Gastrocnemius medialis (tissue), 4 donors: ENCODE measurements at regions not wholly inside any gene's neighbourhood (a gene's known extent, or its start where the extent isn't known, plus 50 kb on each side); places are given as distances from the start of the nearest gene placed in this dataset.

Experiments
- ATAC-seq, 2 donors: fragments of 150-250 bp; one replicate each; pipeline ENCODE4 v1.9.1; 2016
- DNase-seq, 2 donors: peaks; one replicate each; pipeline ENCODE4 v3.0.0-alpha.2; 2019
- H3K27ac ChIP-seq, 4 donors: fragments of 200-600 bp; sonication (generic); 1 replicate in 1 of 4; 2 replicates in 3 of 4; pipeline ENCODE4 v1.5.1; 2016 to 2018; ENCODE audit warnings: mild to moderate bottlenecking in 2 of 4, moderate library complexity in 1 of 4
- H3K27me3 ChIP-seq, 3 donors: fragments of 200-600 bp; sonication (generic) in 2 of 3; 1 replicate in 1 of 3; 2 replicates in 2 of 3; pipeline versions ENCODE4 v1.5.1 to v1.6.0; 2016 to 2019; ENCODE audit warnings: mild to moderate bottlenecking in 1 of 3, moderate library complexity in 1 of 3
- H3K36me3 ChIP-seq, 2 donors: fragments of 200-600 bp; sonication (generic) in 1 of 2; one replicate each; pipeline ENCODE4 v1.5.1; 2017 to 2018
- H3K4me1 ChIP-seq, 2 donors: fragments of 200-600 bp; sonication (generic) in 1 of 2; one replicate each; pipeline ENCODE4 v1.5.1; 2016 to 2017; ENCODE audit warnings: mild to moderate bottlenecking in 2 of 2
- H3K4me3 ChIP-seq, 4 donors: fragments of 200-600 bp; sonication (generic) in 3 of 4; 1 replicate in 1 of 4; 2 replicates in 3 of 4; pipeline ENCODE4 v1.5.1; 2016 to 2019; ENCODE audit warnings: mild to moderate bottlenecking in 2 of 4
- H3K9me3 ChIP-seq, 3 donors: fragments of 200-600 bp; sonication (generic) in 2 of 3; 1 replicate in 1 of 3; 2 replicates in 2 of 3; pipeline ENCODE4 v1.5.1; 2016 to 2019
- POLR2A ChIP-seq, 2 donors: fragments of 450-650 bp; IDR thresholded peaks; one replicate each; pipeline ENCODE4 v1.6.1; 2017; ENCODE audit warnings: antibody characterized with exemption in 2 of 2, mild to moderate bottlenecking in 2 of 2, moderate library complexity in 2 of 2
- in situ Hi-C, 4 donors: fragments of 200-750 bp; cut with MboI; loops; one replicate each; pipeline versions ENCODE4 v1.15.0 to v1.8.0; 2017; ENCODE audit warnings: low sequenced_read_pairs in 4 of 4
- intact Hi-C: fragments of 100-400 bp; cut with DNase I; formaldehyde crosslinking; loops from one replicate; pipeline ENCODE4 v1.15.1; 2023; ENCODE audit warnings: low total_unique reads
- TF ChIP-seq, protein P1 (sequence below), 5 experiments: fragments of 450-650 bp in 3 of 5; fragments of 200-600 bp in 2 of 5; sonication (generic) in 2 of 5; IDR thresholded peaks in 4 of 5; conservative IDR thresholded peaks in 1 of 5; 1 replicate in 4 of 5; 2 replicates in 1 of 5; pipeline ENCODE4 v1.5.1; 2016 to 2019; ENCODE audit warnings: antibody characterized with exemption in 5 of 5, mild to moderate bottlenecking in 3 of 5, moderate library complexity in 3 of 5

DNA sequence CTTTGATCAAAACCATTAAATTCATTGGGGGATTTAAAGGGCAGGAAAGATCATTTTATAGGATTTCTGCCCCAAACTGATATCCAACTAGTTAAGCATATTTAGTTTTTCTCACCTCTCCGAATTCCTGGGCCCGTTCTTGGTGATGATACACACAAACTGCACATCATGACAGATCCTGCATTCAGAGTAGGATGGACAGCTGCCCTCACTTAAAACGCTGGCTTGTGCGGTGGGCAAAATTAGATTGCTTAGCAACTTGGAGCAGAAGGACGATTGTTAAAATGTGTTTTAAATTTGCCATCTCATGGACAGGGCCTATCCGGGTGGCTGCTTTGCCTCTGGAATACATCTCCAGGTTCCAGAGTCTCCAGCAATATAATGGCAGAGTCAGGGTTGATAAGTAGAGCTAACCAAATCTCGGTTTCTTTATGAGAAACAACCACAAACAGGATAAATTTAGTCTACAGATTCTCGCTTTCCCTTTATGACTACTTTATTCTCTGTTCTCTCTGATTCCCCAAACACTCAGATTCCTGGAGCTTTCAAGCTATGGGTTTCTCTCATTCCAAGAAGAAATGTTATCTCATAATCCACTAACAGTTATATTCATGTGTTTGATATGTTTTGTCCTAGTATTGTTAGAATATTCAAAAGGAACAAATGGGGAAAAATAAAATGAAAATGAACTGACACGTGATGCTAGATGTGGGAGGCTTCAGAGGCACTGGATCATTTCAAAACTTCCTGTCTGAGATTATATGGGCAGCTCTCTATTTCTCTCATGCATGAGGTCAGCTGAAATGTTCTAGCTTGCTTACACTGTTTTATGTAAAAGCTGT is 1014.1 kb upstream of the SEMA6D start:
- ATAC-seq (no peak), DNase-seq (no peak)
- H3K36me3 ChIP-seq, result no peaks in the 10 kb centered on the region
- TF ChIP-seq, protein P1, sequence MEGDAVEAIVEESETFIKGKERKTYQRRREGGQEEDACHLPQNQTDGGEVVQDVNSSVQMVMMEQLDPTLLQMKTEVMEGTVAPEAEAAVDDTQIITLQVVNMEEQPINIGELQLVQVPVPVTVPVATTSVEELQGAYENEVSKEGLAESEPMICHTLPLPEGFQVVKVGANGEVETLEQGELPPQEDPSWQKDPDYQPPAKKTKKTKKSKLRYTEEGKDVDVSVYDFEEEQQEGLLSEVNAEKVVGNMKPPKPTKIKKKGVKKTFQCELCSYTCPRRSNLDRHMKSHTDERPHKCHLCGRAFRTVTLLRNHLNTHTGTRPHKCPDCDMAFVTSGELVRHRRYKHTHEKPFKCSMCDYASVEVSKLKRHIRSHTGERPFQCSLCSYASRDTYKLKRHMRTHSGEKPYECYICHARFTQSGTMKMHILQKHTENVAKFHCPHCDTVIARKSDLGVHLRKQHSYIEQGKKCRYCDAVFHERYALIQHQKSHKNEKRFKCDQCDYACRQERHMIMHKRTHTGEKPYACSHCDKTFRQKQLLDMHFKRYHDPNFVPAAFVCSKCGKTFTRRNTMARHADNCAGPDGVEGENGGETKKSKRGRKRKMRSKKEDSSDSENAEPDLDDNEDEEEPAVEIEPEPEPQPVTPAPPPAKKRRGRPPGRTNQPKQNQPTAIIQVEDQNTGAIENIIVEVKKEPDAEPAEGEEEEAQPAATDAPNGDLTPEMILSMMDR (IDR thresholded peaks at IDR 0.05 in 4 of 5, conservative IDR thresholded peaks at IDR 0.05 in 1 of 5), result no peak
- no peak for TF ChIP-seq POLR2A (IDR thresholded peaks at IDR 0.05)
- H3K27me3 ChIP-seq, result no peaks in the 10 kb centered on the region
- H3K27ac ChIP-seq, result no peak overlapping the region
- intact Hi-C loops, result no loop called here
- in situ Hi-C loops, result no loop called here
- H3K9me3 ChIP-seq, result no peaks in the 10 kb centered on the region
- H3K4me1 ChIP-seq, result no peaks in the 10 kb centered on the region
- H3K4me3 ChIP-seq, result no peak overlapping the region

DNA sequence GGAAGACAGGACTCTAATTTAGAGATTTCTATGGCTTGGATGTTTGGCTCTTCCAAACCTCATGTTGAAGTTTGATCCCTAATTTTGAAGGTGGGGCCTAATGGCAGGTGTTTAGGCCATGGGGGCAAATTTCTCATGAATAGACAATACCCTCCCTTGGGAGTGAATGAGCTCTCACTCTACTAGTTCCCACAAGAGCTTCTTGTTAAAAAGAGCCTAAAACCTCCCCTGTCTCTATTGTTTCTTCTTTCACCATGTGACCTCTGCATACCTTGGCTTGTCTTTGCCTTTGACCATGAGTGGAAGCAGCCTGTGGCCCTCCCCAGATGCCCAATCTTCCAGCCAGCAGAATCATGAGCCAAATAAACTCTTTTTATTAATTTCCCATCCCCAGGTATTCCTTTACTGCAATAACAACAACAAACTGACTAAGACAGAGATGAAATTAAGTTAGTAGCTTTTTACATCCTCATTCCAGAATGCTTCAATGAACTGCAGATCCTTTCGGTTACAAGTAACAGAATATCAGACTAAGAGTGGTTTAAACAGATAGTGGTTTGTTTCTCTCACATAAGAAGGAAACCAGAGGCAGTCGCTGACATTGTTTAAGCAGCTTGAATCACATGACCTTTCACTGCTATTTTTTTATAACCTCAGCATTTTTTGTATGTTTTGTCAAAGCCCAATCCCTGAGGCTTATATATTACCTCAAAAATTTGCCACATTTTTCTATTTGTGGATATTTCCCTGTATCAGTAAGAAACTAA is 1013.3 kb upstream of the SEMA6D start:
- intact Hi-C loops, result no loop called here
- Histone ChIP-seq H3K4me3 (no peak overlapping the region), H3K27ac (no peak overlapping the region), H3K9me3 (no peaks in the 10 kb centered on the region), H3K27me3 (no peaks in the 10 kb centered on the region), H3K36me3 (no peaks in the 10 kb centered on the region), H3K4me1 (no peaks in the 10 kb centered on the region)
- in situ Hi-C loops, result no loop called here
- ATAC-seq (no peak), DNase-seq (no peak)
- no peak for TF ChIP-seq POLR2A (IDR thresholded peaks at IDR 0.05)
- TF ChIP-seq, protein P1 (IDR thresholded peaks at IDR 0.05 in 4 of 5, conservative IDR thresholded peaks at IDR 0.05 in 1 of 5), result no peak

DNA sequence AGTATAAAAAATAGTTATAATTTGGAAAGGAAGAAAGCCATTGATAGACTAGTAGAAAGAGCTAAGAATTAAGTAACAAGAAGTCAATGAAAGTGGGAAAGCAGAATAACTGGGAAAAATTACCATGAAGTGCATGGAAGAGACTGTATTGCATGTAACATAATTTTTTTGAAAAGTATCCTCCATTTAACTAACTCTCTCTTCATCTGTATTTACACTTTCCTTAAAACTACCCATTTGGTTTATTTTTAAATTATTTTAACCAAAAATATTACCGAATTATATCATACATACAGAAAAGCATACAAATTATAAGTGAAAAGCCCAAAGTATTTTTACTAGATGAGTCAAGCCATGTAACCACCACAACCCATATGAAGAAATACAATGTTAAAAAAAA is 1009.9 kb upstream of the SEMA6D start:
- H3K4me1 ChIP-seq, result no peaks in the 10 kb centered on the region
- H3K9me3 ChIP-seq, result no peaks in the 10 kb centered on the region
- H3K27me3 ChIP-seq, result no peaks in the 10 kb centered on the region
- no peak overlapping the region for H3K27ac ChIP-seq
- no peak for ATAC-seq
- H3K36me3 ChIP-seq, result no peaks in the 10 kb centered on the region
- H3K4me3 ChIP-seq, result no peak overlapping the region
- in situ Hi-C loops, result no loop called here
- no peak for TF ChIP-seq POLR2A (IDR thresholded peaks at IDR 0.05)
- TF ChIP-seq, protein P1 (IDR thresholded peaks at IDR 0.05 in 4 of 5, conservative IDR thresholded peaks at IDR 0.05 in 1 of 5), result no peak
- DNase-seq, result no peak
- intact Hi-C loops, result no loop called here

DNA sequence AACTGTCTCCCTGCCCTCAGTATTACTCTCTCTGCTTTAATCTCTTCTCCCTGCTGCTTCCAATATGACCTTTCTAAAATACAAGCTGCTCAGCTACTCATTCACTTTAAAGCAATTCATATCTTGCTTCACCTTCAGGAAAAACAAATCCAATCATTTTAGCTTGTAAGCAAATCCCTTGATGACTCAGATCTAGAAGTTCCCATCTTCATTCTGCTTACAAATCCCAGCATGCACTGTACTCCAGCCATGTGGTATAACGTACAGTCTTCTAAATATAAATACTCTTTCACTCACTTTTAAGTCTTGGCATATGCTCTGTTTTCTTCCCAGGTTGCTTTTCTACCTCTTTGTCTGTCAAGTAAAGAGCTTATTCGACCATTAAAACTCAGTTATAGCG is 1009.1 kb upstream of the SEMA6D start:
- H3K36me3 ChIP-seq, result no peaks in the 10 kb centered on the region
- no peak for DNase-seq
- ATAC-seq, result no peak
- intact Hi-C loops, result no loop called here
- no peak overlapping the region for H3K4me3 ChIP-seq
- TF ChIP-seq, protein P1 (IDR thresholded peaks at IDR 0.05 in 4 of 5, conservative IDR thresholded peaks at IDR 0.05 in 1 of 5), result no peak
- no peak for TF ChIP-seq POLR2A (IDR thresholded peaks at IDR 0.05)
- no peak overlapping the region for H3K27ac ChIP-seq
- in situ Hi-C loops, result no loop called here
- H3K4me1 ChIP-seq, result no peaks in the 10 kb centered on the region
- H3K9me3 ChIP-seq, result no peaks in the 10 kb centered on the region
- no peaks in the 10 kb centered on the region for H3K27me3 ChIP-seq
